Liver (tissue), 8 donors: ENCODE measurements at regions not wholly inside any gene's neighbourhood (a gene's known extent, or its start where the extent isn't known, plus 50 kb on each side); places are given as distances from the start of the nearest gene placed in this dataset.

Experiments used
- DNase-seq: peaks from one replicate; pipeline ENCODE4 v3.0.0-alpha.2; 2017; ENCODE audit warnings: low spot score
- H3K27ac ChIP-seq, 2 donors: one replicate each; pipeline ENCODE4 v1.7.0; 2013; ENCODE audit warnings: inconsistent platforms in 2 of 2, low read length in 2 of 2, control low read depth in 1 of 2, low read depth in 1 of 2, mild to moderate bottlenecking in 1 of 2
- H3K27me3 ChIP-seq, 4 donors: one replicate each; pipeline versions ENCODE4 v1.6.1 to v1.7.0; 2013; ENCODE audit warnings: low read length in 3 of 4, inconsistent platforms in 1 of 4, mild to moderate bottlenecking in 1 of 4, moderate library complexity in 1 of 4; ENCODE audit not compliant: control insufficient read depth in 4 of 4, insufficient read depth in 4 of 4
- H3K36me3 ChIP-seq, 4 donors: one replicate each; pipeline versions ENCODE4 v1.6.1 to v1.7.0; 2013; ENCODE audit warnings: low read length in 3 of 4, mild to moderate bottlenecking in 3 of 4, low read depth in 1 of 4, moderate library complexity in 1 of 4; ENCODE audit not compliant: control insufficient read depth in 4 of 4, insufficient read depth in 3 of 4
- H3K4me1 ChIP-seq, 4 donors: one replicate each; pipeline versions ENCODE4 v1.6.1 to v1.7.0; 2013; ENCODE audit warnings: low read length in 3 of 4, mild to moderate bottlenecking in 3 of 4, moderate library complexity in 1 of 4; ENCODE audit not compliant: control insufficient read depth in 4 of 4, insufficient read depth in 4 of 4
- H3K4me3 ChIP-seq, 3 donors: one replicate each; pipeline versions ENCODE4 v1.6.1 to v1.7.0; 2013; ENCODE audit warnings: low read length in 3 of 3, control low read depth in 1 of 3, low read depth in 1 of 3, mild to moderate bottlenecking in 1 of 3
- H3K9ac ChIP-seq, 2 donors: one replicate each; pipeline ENCODE4 v1.7.0; 2013; ENCODE audit warnings: low read length in 2 of 2, mild to moderate bottlenecking in 2 of 2, moderate library complexity in 2 of 2, control low read depth in 1 of 2, low read depth in 1 of 2
- H3K9me3 ChIP-seq, 4 donors: one replicate each; pipeline versions ENCODE4 v1.6.1 to v1.7.0; 2013; ENCODE audit warnings: low read length in 3 of 4; ENCODE audit not compliant: control insufficient read depth in 4 of 4
- CTCF ChIP-seq: fragments of 150-350 bp; IDR thresholded peaks from 2 replicates; pipeline ENCODE4 v1.5.1; 2017; ENCODE audit warnings: improper control_type of control experiment, low read depth, low read length; ENCODE audit not compliant: missing input control
- EGR1 ChIP-seq, 2 donors: IDR thresholded peaks; 2 replicates each; pipeline ENCODE4 v1.6.1; 2016 to 2018; ENCODE audit warnings: antibody characterized with exemption in 2 of 2, low read depth in 2 of 2
- FOXA1 ChIP-seq: IDR thresholded peaks from 2 replicates; pipeline ENCODE4 v1.6.1; 2016; ENCODE audit warnings: antibody characterized with exemption
- FOXA2 ChIP-seq: IDR thresholded peaks from 2 replicates; pipeline ENCODE4 v1.6.1; 2016; ENCODE audit warnings: antibody characterized with exemption
- HNF4A ChIP-seq, 2 donors: conservative IDR thresholded peaks; 2 replicates each; pipeline ENCODE4 v1.6.1; 2016; ENCODE audit warnings: antibody characterized with exemption in 2 of 2, mild to moderate bottlenecking in 2 of 2
- HNF4G ChIP-seq: IDR thresholded peaks from 2 replicates; pipeline ENCODE4 v1.6.1; 2016; ENCODE audit warnings: antibody characterized with exemption
- JUND ChIP-seq, 2 donors: IDR thresholded peaks; 2 replicates each; pipeline ENCODE4 v1.6.1; 2016; ENCODE audit warnings: antibody characterized with exemption in 2 of 2
- MAX ChIP-seq: IDR thresholded peaks from 2 replicates; pipeline ENCODE4 v1.6.1; 2016; ENCODE audit warnings: antibody characterized with exemption
- NR2F2 ChIP-seq: IDR thresholded peaks from 2 replicates; pipeline ENCODE4 v1.6.1; 2016; ENCODE audit warnings: antibody characterized with exemption
- RAD21 ChIP-seq, 2 donors: IDR thresholded peaks; 2 replicates each; pipeline ENCODE4 v1.6.1; 2016; ENCODE audit warnings: antibody characterized with exemption in 2 of 2, mild to moderate bottlenecking in 2 of 2
- REST ChIP-seq: IDR thresholded peaks from 2 replicates; pipeline ENCODE4 v1.6.1; 2016; ENCODE audit warnings: antibody characterized with exemption, mild to moderate bottlenecking
- SP1 ChIP-seq: IDR thresholded peaks from 2 replicates; pipeline ENCODE4 v1.6.1; 2018; ENCODE audit warnings: antibody characterized with exemption, mild to moderate bottlenecking
- TAF1 ChIP-seq: conservative IDR thresholded peaks from 2 replicates; pipeline ENCODE4 v1.6.1; 2016; ENCODE audit warnings: antibody characterized with exemption, mild to moderate bottlenecking
- YY1 ChIP-seq: IDR thresholded peaks from 2 replicates; pipeline ENCODE4 v1.6.1; 2016; ENCODE audit warnings: antibody characterized with exemption, mild to moderate bottlenecking
- WGBS: extraction: QIAGEN DNeasy Blood & Tissue Kit; methylation state at CpG from one replicate; pipeline ENCODE4 v1.1.7; 2013; 5-methylcytosine and 5-hydroxymethylcytosine counted together
- TF ChIP-seq, protein P1 (sequence below): IDR thresholded peaks from 2 replicates; pipeline ENCODE4 v1.6.1; 2016; ENCODE audit warnings: antibody characterized with exemption
- TF ChIP-seq, protein P2 (sequence below): IDR thresholded peaks from 2 replicates; pipeline ENCODE4 v1.6.1; 2016; ENCODE audit warnings: antibody characterized with exemption
- donor health status: healthy.
- donor health status: healthy.
- donor health status: healthy.
- donor health status: healthy.
- donor health status: healthy.

GRCh38 chr9:22790329-22790728 is 343.7 kb downstream of the DMRTA1 start:
- WGBS: 91% methylated on average over 9 of the region's 9 CpGs
- Histone ChIP-seq H3K9me3 (no peaks in the 10 kb centered on the region), H3K4me1 (no peaks in the 10 kb centered on the region), H3K27ac (no peak overlapping the region), H3K27me3 (no peaks in the 10 kb centered on the region), H3K9ac (no peak overlapping the region), H3K36me3 (no peaks in the 10 kb centered on the region), H3K4me3 (no peak overlapping the region)
- TF ChIP-seq JUND (IDR thresholded peaks at IDR 0.05) (no peak), TAF1 (no peak), YY1 (no peak), EGR1 (IDR thresholded peaks at IDR 0.05; ENCODE audit: low read depth in 2 of 2) (no peak)
- no peak for DNase-seq

DNA sequence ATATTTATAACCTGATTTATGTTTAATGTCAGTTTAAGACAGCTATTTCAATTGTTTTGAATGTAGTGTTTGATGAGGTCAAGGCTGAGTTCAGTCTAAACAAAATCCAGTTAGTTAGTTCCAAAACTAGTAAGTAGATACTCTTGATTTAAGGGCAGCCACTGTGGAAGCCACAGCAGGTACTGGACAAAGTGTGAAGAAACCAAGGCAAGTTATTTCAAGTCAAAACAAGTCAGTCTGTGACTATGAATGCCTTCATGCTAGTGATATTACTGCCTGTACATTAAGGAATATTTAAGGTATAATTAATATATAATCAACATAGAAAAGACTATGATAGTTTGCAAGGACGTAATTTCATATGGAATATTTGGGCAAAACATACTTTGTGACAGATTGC is 362.3 kb downstream of the DMRTA1 start:
- Histone ChIP-seq H3K36me3 (peaks cover 1 to 3% (median 1%) of the 10 kb centered on the region in 4 donors), H3K27me3 (no peaks in the 10 kb centered on the region), H3K9ac (no peak overlapping the region), H3K9me3 (peaks cover 0 to 2% (median 0%) of the 10 kb centered on the region in 4 donors), H3K27ac (no peak overlapping the region), H3K4me1 (no peaks in the 10 kb centered on the region), H3K4me3 (no peak overlapping the region)
- WGBS: 83% methylated on average over 1 of the region's 1 CpG
- no peak for DNase-seq
- TF ChIP-seq RAD21 (IDR thresholded peaks at IDR 0.05) (no peak), YY1 (no peak), MAX (no peak), SP1 (no peak), CTCF (no peak)
- TF ChIP-seq, protein P1, sequence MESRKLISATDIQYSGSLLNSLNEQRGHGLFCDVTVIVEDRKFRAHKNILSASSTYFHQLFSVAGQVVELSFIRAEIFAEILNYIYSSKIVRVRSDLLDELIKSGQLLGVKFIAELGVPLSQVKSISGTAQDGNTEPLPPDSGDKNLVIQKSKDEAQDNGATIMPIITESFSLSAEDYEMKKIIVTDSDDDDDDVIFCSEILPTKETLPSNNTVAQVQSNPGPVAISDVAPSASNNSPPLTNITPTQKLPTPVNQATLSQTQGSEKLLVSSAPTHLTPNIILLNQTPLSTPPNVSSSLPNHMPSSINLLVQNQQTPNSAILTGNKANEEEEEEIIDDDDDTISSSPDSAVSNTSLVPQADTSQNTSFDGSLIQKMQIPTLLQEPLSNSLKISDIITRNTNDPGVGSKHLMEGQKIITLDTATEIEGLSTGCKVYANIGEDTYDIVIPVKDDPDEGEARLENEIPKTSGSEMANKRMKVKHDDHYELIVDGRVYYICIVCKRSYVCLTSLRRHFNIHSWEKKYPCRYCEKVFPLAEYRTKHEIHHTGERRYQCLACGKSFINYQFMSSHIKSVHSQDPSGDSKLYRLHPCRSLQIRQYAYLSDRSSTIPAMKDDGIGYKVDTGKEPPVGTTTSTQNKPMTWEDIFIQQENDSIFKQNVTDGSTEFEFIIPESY: no peak
- TF ChIP-seq, protein P2, sequence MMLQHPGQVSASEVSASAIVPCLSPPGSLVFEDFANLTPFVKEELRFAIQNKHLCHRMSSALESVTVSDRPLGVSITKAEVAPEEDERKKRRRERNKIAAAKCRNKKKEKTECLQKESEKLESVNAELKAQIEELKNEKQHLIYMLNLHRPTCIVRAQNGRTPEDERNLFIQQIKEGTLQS: no peak

- 86% methylated on average over 2 of the region's 2 CpGs for WGBS
- H3K27me3 ChIP-seq: no peaks in the 10 kb centered on the region
- H3K4me3 ChIP-seq: no peak overlapping the region
- no peak overlapping the region for H3K9ac ChIP-seq
- TF ChIP-seq EGR1 (IDR thresholded peaks at IDR 0.05; ENCODE audit: low read depth in 2 of 2): no peak
- no peak for TF ChIP-seq SP1
- TF ChIP-seq FOXA1: no peak
- no peak for TF ChIP-seq REST
- TF ChIP-seq HNF4A (conservative IDR thresholded peaks at IDR 0.05): no peak
- no peak for TF ChIP-seq FOXA2
- no peak for TF ChIP-seq NR2F2
- TF ChIP-seq, protein P2: no peak
- no peak for TF ChIP-seq MAX
- TF ChIP-seq TAF1: no peak
- TF ChIP-seq, protein P1: no peak
- no peak for TF ChIP-seq HNF4G
- H3K9me3 ChIP-seq: no peaks in the 10 kb centered on the region
- peaks cover 0 to 1% (median 0%) of the 10 kb centered on the region in 4 donors for H3K36me3 ChIP-seq
- H3K27ac ChIP-seq: no peak overlapping the region
- DNase-seq: no peak
- H3K4me1 ChIP-seq: no peaks in the 10 kb centered on the region
Observed at GRCh38 chr9:22809371-22809770, 362.7 kb downstream of the DMRTA1 start.
